ENCODE measurements at regions not wholly inside any gene's neighbourhood (a gene's known extent, or its start where the extent isn't known, plus 50 kb on each side); places are given as distances from the start of the nearest gene placed in this dataset.
"Not testable (repeated sequence)": the region's sequence is repeated elsewhere in the genome, so short reads cannot be mapped to it uniquely, and the experiment has no call there.

DNA sequence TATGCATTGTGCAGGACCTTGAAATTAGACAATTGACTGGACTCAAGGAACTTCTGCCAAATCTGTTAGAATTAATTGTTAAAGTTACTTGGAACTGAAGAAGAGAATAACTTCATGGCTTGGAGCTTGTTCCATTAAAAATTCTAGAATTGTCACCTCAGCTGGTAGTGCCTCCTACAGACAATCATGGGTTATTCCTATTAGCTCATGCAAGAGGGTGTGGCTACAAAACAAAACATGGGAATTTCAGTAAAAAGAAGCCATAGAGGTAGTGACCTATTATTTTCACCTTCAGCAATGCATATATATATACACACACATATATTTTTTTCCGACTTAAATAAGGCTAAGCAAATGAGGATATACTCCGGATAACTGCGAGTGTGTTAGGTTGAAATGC lies 181.9 kb upstream of the DTNA start:
- H2AFZ ChIP-seq (ENCODE audit: low read length), result no peak overlapping the region
- TF ChIP-seq EZH2phosphoT487 (IDR thresholded peaks at IDR 0.05; ENCODE audit: borderline replicate concordance, low read depth, low read length), result no peak
- TF ChIP-seq, protein P1, sequence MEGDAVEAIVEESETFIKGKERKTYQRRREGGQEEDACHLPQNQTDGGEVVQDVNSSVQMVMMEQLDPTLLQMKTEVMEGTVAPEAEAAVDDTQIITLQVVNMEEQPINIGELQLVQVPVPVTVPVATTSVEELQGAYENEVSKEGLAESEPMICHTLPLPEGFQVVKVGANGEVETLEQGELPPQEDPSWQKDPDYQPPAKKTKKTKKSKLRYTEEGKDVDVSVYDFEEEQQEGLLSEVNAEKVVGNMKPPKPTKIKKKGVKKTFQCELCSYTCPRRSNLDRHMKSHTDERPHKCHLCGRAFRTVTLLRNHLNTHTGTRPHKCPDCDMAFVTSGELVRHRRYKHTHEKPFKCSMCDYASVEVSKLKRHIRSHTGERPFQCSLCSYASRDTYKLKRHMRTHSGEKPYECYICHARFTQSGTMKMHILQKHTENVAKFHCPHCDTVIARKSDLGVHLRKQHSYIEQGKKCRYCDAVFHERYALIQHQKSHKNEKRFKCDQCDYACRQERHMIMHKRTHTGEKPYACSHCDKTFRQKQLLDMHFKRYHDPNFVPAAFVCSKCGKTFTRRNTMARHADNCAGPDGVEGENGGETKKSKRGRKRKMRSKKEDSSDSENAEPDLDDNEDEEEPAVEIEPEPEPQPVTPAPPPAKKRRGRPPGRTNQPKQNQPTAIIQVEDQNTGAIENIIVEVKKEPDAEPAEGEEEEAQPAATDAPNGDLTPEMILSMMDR (conservative IDR thresholded peaks at IDR 0.05; ENCODE audit: low read length), result no peak
- no peak overlapping the region for H3K4me3 ChIP-seq (ENCODE audit: low read depth, low read length, poor library complexity, severe bottlenecking)
- H3K4me2 ChIP-seq (ENCODE audit: low read length), result no peak overlapping the region
- ChIA-PET POLR2A (no interaction called here), CTCF (ENCODE audit: unreplicated experiment) (no interaction called here)
- no peak overlapping the region for H3K27ac ChIP-seq (ENCODE audit: low read depth, low read length, poor library complexity, severe bottlenecking)
- H4K20me1 ChIP-seq (ENCODE audit: insufficient read depth, low read length), result no peaks in the 10 kb centered on the region
- no TSS peak for BruUV-seq (replicated peaks)
- H3K36me3 ChIP-seq (ENCODE audit: insufficient read depth, low read length), result no peaks in the 10 kb centered on the region
- no peak for DNase-seq (ENCODE audit: low spot score)
- H3K79me2 ChIP-seq (ENCODE audit: insufficient read depth, low read depth, low read length), result no peaks in the 10 kb centered on the region
- no peaks in the 10 kb centered on the region for H3K9me2 ChIP-seq (ENCODE audit: insufficient read depth, low read length)
- intact Hi-C loops (cut with micrococcal nuclease; ENCODE audit: unreplicated experiment), result no loop called here
- H3K4me1 ChIP-seq (ENCODE audit: insufficient read depth, low read length, poor library complexity, severe bottlenecking), result no peaks in the 10 kb centered on the region
- no peaks in the 10 kb centered on the region for H3K9me3 ChIP-seq (ENCODE audit: low read length)

DNA sequence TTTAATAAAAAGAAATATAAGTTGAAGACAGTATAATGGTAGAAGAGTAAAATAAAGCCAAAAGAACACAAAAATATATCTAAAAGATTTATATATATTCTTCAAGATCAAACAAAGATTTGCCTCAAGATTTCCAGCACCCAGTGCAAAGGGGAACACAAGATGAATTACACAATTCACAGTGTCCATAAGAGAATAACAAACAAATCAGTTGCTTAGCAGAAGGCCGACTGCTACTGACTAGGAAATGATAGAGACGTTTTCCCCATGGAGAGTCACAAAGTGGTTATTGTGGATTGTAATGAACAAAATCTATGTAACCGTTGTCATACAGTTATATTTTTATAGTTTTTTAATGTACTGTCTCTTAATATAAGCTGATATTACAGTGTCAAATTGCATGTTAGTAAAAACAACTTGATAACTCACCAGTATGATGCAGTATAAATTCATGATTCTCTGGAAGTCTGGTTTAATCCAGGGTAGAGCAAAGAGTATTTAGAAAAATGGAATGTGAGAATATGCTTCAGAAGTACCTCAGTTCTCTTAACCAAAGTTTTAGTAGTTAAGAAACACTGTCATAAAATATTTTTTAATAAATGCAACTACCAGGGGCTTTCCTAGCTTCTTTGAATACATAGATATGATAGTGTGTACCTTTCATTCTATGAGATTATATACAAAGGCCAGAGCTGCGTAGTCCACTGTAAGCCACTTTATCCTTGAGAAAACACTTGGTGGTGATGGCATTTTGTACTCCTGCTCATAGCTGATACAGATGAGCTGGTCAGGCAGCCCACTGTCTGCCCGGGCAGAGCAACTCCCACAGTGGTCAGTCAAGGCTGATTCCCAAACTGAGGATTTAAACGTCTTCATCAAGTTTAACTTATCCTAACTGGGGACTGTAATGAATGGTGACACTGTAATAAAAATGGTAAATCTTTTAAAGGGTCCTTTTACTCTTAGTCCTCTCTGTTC lies 180.5 kb upstream of the DTNA start:
- CTCF ChIA-PET (ENCODE audit: unreplicated experiment), result no interaction called here
- Histone ChIP-seq H3K4me2 (ENCODE audit: low read length) (no peak overlapping the region), H2AFZ (ENCODE audit: low read length) (no peak overlapping the region), H4K20me1 (ENCODE audit: insufficient read depth, low read length) (no peaks in the 10 kb centered on the region), H3K4me1 (ENCODE audit: insufficient read depth, low read length, poor library complexity, severe bottlenecking) (no peaks in the 10 kb centered on the region), H3K9me3 (ENCODE audit: low read length) (no peaks in the 10 kb centered on the region), H3K9me2 (ENCODE audit: insufficient read depth, low read length) (no peaks in the 10 kb centered on the region), H3K27ac (ENCODE audit: low read depth, low read length, poor library complexity, severe bottlenecking) (no peak overlapping the region), H3K4me3 (ENCODE audit: low read depth, low read length, poor library complexity, severe bottlenecking) (no peak overlapping the region), H3K36me3 (ENCODE audit: insufficient read depth, low read length) (no peaks in the 10 kb centered on the region), H3K79me2 (ENCODE audit: insufficient read depth, low read depth, low read length) (no peaks in the 10 kb centered on the region)
- intact Hi-C loops (cut with micrococcal nuclease; ENCODE audit: unreplicated experiment), result no loop called here
- no peak for DNase-seq (ENCODE audit: low spot score)
- no peak for TF ChIP-seq EZH2phosphoT487 (IDR thresholded peaks at IDR 0.05; ENCODE audit: borderline replicate concordance, low read depth, low read length)
- TF ChIP-seq, protein P1 (conservative IDR thresholded peaks at IDR 0.05; ENCODE audit: low read length), result no peak
- POLR2A ChIA-PET, result no interaction called here
- no TSS peak for BruUV-seq (replicated peaks)

DNA sequence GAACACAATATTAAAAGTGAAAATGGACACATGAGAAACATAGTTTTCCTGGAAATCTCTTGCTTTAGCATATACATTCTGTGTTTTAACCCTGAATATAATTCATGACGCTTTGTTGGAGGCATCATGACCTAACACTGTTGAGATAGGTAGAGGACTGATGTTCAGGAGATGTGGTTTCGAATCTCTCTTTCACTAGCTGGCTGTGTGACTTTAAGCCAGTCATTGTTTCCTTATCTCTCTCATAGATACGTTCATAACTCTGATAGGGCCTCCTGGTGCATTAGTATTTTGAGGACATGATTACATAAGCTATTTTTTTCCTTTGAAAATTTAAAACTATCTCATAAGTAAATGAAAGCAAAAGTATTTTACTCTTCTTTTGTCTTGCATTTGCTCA lies 179.0 kb upstream of the DTNA start:
- ChIA-PET POLR2A (no interaction called here), CTCF (ENCODE audit: unreplicated experiment) (no interaction called here)
- intact Hi-C loops (cut with micrococcal nuclease; ENCODE audit: unreplicated experiment), result no loop called here

DNA sequence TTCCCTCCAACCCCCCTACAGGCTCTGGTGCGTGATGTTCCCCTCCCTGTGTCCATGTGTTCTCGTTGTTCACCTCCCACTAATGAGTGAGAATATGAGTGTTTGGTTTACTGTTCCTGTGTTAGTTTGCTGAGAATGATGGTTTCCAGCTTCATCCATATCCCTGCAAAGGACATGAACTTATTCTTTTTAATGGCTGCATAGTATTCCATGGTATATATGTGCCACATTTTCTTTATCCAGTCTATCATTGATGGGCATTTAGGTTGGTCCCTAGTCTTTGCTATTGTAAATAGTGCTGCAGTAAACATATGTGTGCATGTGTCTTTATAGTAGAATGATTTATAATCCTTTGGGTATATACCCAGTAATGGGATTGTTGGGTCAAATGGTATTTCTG lies 175.5 kb upstream of the DTNA start:
- H3K4me2 ChIP-seq (ENCODE audit: low read length); intact Hi-C loops (cut with micrococcal nuclease; ENCODE audit: unreplicated experiment): not testable (repeated sequence)

More for the DNA sequence above, 179.0 kb upstream of the DTNA start:
- Histone ChIP-seq H3K4me3 (ENCODE audit: low read depth, low read length, poor library complexity, severe bottlenecking) (no peak overlapping the region), H3K9me3 (ENCODE audit: low read length) (no peaks in the 10 kb centered on the region), H2AFZ (ENCODE audit: low read length) (no peak overlapping the region), H3K4me2 (ENCODE audit: low read length) (no peak overlapping the region), H3K27ac (ENCODE audit: low read depth, low read length, poor library complexity, severe bottlenecking) (no peak overlapping the region), H3K79me2 (ENCODE audit: insufficient read depth, low read depth, low read length) (no peaks in the 10 kb centered on the region), H3K4me1 (ENCODE audit: insufficient read depth, low read length, poor library complexity, severe bottlenecking) (no peaks in the 10 kb centered on the region), H3K36me3 (ENCODE audit: insufficient read depth, low read length) (no peaks in the 10 kb centered on the region), H4K20me1 (ENCODE audit: insufficient read depth, low read length) (no peaks in the 10 kb centered on the region), H3K9me2 (ENCODE audit: insufficient read depth, low read length) (no peaks in the 10 kb centered on the region)
- DNase-seq (ENCODE audit: low spot score), result no peak
- BruUV-seq (replicated peaks), result no TSS peak
- no peak for TF ChIP-seq EZH2phosphoT487 (IDR thresholded peaks at IDR 0.05; ENCODE audit: borderline replicate concordance, low read depth, low read length)
- TF ChIP-seq, protein P1 (conservative IDR thresholded peaks at IDR 0.05; ENCODE audit: low read length), result no peak

More for the DNA sequence above, 175.5 kb upstream of the DTNA start:
- POLR2A ChIA-PET; H4K20me1 ChIP-seq (ENCODE audit: insufficient read depth, low read length); BruUV-seq (replicated peaks); H3K9me2 ChIP-seq (ENCODE audit: insufficient read depth, low read length); CTCF ChIA-PET (ENCODE audit: unreplicated experiment); H3K4me1 ChIP-seq (ENCODE audit: insufficient read depth, low read length, poor library complexity, severe bottlenecking); H3K79me2 ChIP-seq (ENCODE audit: insufficient read depth, low read depth, low read length); DNase-seq (ENCODE audit: low spot score); H3K36me3 ChIP-seq (ENCODE audit: insufficient read depth, low read length); H3K27ac ChIP-seq (ENCODE audit: low read depth, low read length, poor library complexity, severe bottlenecking); H2AFZ ChIP-seq (ENCODE audit: low read length); H3K9me3 ChIP-seq (ENCODE audit: low read length); H3K4me3 ChIP-seq (ENCODE audit: low read depth, low read length, poor library complexity, severe bottlenecking): not testable (repeated sequence)
